ENCODE measurements at regions not wholly inside any gene's neighbourhood (a gene's known extent, or its start where the extent isn't known, plus 50 kb on each side); places are given as distances from the start of the nearest gene placed in this dataset.

DNA sequence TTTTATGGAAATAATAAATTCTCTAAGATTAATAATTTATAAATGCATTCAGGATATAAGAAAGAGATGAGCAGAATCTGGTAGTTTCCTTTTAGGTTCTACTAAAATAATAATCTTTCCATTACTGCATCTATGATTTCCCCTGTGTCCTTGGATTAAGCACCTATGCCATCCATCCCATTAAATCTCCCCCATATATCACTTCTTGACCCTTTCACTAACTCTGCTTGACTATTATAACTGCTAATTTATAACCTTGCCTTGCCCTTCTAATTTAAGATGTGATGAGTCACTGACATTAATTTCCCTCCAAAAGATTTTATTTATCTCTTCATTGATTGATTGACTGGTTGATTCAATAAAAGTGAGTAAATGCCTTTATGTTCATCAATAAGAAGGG lies 348.3 kb upstream of the LRATD1 start:
- TF ChIP-seq, protein P1, sequence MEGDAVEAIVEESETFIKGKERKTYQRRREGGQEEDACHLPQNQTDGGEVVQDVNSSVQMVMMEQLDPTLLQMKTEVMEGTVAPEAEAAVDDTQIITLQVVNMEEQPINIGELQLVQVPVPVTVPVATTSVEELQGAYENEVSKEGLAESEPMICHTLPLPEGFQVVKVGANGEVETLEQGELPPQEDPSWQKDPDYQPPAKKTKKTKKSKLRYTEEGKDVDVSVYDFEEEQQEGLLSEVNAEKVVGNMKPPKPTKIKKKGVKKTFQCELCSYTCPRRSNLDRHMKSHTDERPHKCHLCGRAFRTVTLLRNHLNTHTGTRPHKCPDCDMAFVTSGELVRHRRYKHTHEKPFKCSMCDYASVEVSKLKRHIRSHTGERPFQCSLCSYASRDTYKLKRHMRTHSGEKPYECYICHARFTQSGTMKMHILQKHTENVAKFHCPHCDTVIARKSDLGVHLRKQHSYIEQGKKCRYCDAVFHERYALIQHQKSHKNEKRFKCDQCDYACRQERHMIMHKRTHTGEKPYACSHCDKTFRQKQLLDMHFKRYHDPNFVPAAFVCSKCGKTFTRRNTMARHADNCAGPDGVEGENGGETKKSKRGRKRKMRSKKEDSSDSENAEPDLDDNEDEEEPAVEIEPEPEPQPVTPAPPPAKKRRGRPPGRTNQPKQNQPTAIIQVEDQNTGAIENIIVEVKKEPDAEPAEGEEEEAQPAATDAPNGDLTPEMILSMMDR (conservative IDR thresholded peaks at IDR 0.05 in 1 of 2, IDR thresholded peaks at IDR 0.05 in 1 of 2; ENCODE audit: low read depth in 1 of 2, low read length in 2 of 2) = no peak
- TF ChIP-seq EZH2 (IDR thresholded peaks at IDR 0.05; ENCODE audit: low read length, missing control alignments) = no peak
